Hepatocyte (in vitro differentiated cells): ENCODE measurements at regions not wholly inside any gene's neighbourhood (a gene's known extent, or its start where the extent isn't known, plus 50 kb on each side); places are given as distances from the start of the nearest gene placed in this dataset.
"Not testable (repeated sequence)": the region's sequence is repeated elsewhere in the genome, so short reads cannot be mapped to it uniquely, and the experiment has no call there.

Experiments used
- DNase-seq: peaks from one replicate; pipeline ENCODE4 v3.0.0-alpha.2; 2016; ENCODE audit warnings: low spot score
- H2AFZ ChIP-seq: fragments of 200-600 bp; sonication (generic); 2 replicates; pipeline ENCODE4 v1.6.0; 2016; ENCODE audit warnings: antibody characterized with exemption, mild to moderate bottlenecking
- H3K27ac ChIP-seq: fragments of 200-600 bp; sonication (generic); 2 replicates; pipeline ENCODE4 v1.5.1; 2016; ENCODE audit warnings: mild to moderate bottlenecking
- H3K27me3 ChIP-seq: fragments of 200-600 bp; sonication (generic); 2 replicates; pipeline ENCODE4 v1.6.1; 2016
- H3K36me3 ChIP-seq: fragments of 200-600 bp; sonication (generic); replicated peaks from 2 replicates; pipeline ENCODE4 v1.5.1; 2016; ENCODE audit warnings: low read depth; ENCODE audit not compliant: insufficient read depth
- H3K4me1 ChIP-seq: fragments of 200-600 bp; sonication (generic); 2 replicates; pipeline ENCODE4 v1.5.1; 2016; ENCODE audit warnings: mild to moderate bottlenecking, moderate library complexity; ENCODE audit not compliant: insufficient read depth
- H3K4me2 ChIP-seq: fragments of 200-600 bp; sonication (generic); 2 replicates; pipeline ENCODE4 v1.6.0; 2016
- H3K4me3 ChIP-seq: fragments of 200-600 bp; sonication (generic); 2 replicates; pipeline ENCODE4 v1.5.1; 2016; ENCODE audit warnings: mild to moderate bottlenecking
- H3K79me2 ChIP-seq: fragments of 200-600 bp; sonication (generic); 2 replicates; pipeline ENCODE4 v1.6.0; 2017; ENCODE audit warnings: mild to moderate bottlenecking
- H3K9me2 ChIP-seq: fragments of 200-600 bp; sonication (generic); replicated peaks from 2 replicates; pipeline ENCODE4 v1.6.0; 2017; ENCODE audit warnings: mild to moderate bottlenecking; ENCODE audit not compliant: insufficient read depth
- H3K9me3 ChIP-seq: fragments of 200-600 bp; sonication (generic); 2 replicates; pipeline ENCODE4 v1.5.1; 2016; ENCODE audit warnings: low read depth, mild to moderate bottlenecking
- H4K20me1 ChIP-seq: fragments of 200-600 bp; sonication (generic); 2 replicates; pipeline ENCODE4 v1.6.0; 2016; ENCODE audit warnings: mild to moderate bottlenecking; ENCODE audit not compliant: insufficient read depth, poor library complexity, severe bottlenecking
- EZH2 ChIP-seq: fragments of 200-600 bp; sonication (generic); IDR thresholded peaks from 2 replicates; pipeline ENCODE4 v1.6.1; 2016; ENCODE audit warnings: antibody characterized with exemption, mild to moderate bottlenecking, borderline replicate concordance
- EZH2phosphoT487 ChIP-seq: fragments of 200-600 bp; sonication (generic); IDR thresholded peaks from one replicate; pipeline ENCODE4 v1.6.1; 2018; ENCODE audit warnings: antibody characterized with exemption, mild to moderate bottlenecking, low read depth, moderate library complexity; ENCODE audit not compliant: unreplicated experiment, severe bottlenecking
- WGBS: methylation state at CpG from one replicate; pipeline ENCODE4 v1.1.6; 2016; ENCODE audit warnings: low lambda C conversion rate; ENCODE audit errors: missing lambda C conversion rate; 5-methylcytosine and 5-hydroxymethylcytosine counted together
- TF ChIP-seq, protein P1 (sequence below): fragments of 200-600 bp; sonication (generic); IDR thresholded peaks from 2 replicates; pipeline ENCODE4 v1.5.1; 2016; ENCODE audit warnings: antibody characterized with exemption, mild to moderate bottlenecking; ENCODE audit not compliant: poor library complexity

DNA sequence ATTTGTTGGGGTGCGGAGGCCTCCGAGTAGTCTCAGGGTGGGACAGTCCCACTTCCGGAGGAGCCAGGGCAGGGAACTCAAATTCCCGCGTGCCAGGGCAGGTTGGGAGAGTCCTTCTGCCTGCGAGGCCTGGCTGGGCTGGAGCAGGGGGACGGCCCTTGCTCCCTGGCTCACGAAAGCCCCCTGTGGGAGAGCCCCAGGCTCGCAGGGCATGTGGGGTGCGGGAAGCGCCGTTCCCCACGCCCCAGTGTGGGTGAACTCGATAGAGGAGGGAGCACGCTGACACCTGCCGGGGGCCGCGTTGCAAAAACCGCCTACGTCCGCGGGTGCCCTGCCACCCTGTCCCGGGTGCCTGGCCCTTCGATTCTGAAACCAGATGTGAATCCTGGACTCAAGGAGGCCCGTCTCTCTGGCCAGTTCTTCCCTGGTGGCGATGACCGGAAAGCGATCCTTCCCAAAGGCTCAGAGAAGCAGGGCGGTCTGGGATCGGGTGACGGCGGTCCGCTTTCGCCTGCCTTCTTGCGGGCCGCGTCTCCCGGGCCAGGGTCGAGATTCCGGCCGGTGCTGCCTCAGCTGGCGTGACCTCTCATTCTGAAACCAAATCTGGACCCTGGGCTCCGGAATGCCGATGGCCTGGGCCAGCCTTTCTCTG lies 1846.5 kb upstream of the DEFB115 start:
- no peaks in the 10 kb centered on the region for H3K36me3 ChIP-seq
- WGBS, result 61% methylated on average over 44 of the region's 44 CpGs
- H3K27ac ChIP-seq, result no peak overlapping the region
- no peaks in the 10 kb centered on the region for H4K20me1 ChIP-seq
- H3K9me3 ChIP-seq, result no peaks in the 10 kb centered on the region
- no peaks in the 10 kb centered on the region for H3K9me2 ChIP-seq
- H3K4me1 ChIP-seq, result no peaks in the 10 kb centered on the region
- H3K4me2 ChIP-seq, result no peak overlapping the region
- H3K4me3 ChIP-seq, result no peak overlapping the region
- no peaks in the 10 kb centered on the region for H3K79me2 ChIP-seq
- TF ChIP-seq, protein P1, sequence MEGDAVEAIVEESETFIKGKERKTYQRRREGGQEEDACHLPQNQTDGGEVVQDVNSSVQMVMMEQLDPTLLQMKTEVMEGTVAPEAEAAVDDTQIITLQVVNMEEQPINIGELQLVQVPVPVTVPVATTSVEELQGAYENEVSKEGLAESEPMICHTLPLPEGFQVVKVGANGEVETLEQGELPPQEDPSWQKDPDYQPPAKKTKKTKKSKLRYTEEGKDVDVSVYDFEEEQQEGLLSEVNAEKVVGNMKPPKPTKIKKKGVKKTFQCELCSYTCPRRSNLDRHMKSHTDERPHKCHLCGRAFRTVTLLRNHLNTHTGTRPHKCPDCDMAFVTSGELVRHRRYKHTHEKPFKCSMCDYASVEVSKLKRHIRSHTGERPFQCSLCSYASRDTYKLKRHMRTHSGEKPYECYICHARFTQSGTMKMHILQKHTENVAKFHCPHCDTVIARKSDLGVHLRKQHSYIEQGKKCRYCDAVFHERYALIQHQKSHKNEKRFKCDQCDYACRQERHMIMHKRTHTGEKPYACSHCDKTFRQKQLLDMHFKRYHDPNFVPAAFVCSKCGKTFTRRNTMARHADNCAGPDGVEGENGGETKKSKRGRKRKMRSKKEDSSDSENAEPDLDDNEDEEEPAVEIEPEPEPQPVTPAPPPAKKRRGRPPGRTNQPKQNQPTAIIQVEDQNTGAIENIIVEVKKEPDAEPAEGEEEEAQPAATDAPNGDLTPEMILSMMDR, result no peak
- TF ChIP-seq EZH2 (no peak), EZH2phosphoT487 (no peak)
- no peaks in the 10 kb centered on the region for H3K27me3 ChIP-seq
- no peak for DNase-seq
- no peak overlapping the region for H2AFZ ChIP-seq

DNA sequence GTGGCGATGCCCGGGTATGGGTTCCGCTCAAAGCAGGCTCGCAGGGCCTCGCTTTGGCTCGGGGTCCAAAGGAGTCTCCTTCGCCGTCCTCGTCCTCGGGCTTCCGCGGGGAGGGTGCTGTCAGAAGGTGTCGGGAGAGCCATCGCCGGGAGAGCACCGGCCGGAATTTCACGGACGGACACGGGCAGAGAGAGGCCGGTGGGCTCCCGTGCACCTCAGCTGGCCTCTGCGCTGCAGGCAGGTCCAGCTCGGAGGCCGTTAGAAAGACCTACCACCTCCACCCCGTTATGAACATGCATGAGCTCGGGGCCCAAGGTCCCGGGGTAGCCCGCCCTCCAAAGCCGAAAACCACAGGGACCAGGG lies 1846.0 kb upstream of the DEFB115 start:
- H3K4me2 ChIP-seq, H3K27ac ChIP-seq, H3K36me3 ChIP-seq, H4K20me1 ChIP-seq, H3K9me3 ChIP-seq, H3K4me1 ChIP-seq, H3K4me3 ChIP-seq, H3K79me2 ChIP-seq, H3K9me2 ChIP-seq, H2AFZ ChIP-seq, H3K27me3 ChIP-seq: not testable (repeated sequence)
- WGBS, result 62% methylated on average over 29 of the region's 30 CpGs
- DNase-seq, result peak; percentile 13

- H3K9me2 ChIP-seq, result no peaks in the 10 kb centered on the region
- no peaks in the 10 kb centered on the region for H3K36me3 ChIP-seq
- no peak for DNase-seq
- no peaks in the 10 kb centered on the region for H4K20me1 ChIP-seq
- H3K4me3 ChIP-seq, result no peak overlapping the region
- H3K4me1 ChIP-seq, result no peaks in the 10 kb centered on the region
- TF ChIP-seq EZH2, result no peak
- no peak for TF ChIP-seq EZH2phosphoT487
- TF ChIP-seq, protein P1, result no peak
- no peaks in the 10 kb centered on the region for H3K27me3 ChIP-seq
- no peaks in the 10 kb centered on the region for H3K79me2 ChIP-seq
- no peak overlapping the region for H3K27ac ChIP-seq
- H2AFZ ChIP-seq, result no peak overlapping the region
- H3K4me2 ChIP-seq, result no peak overlapping the region
- no peaks in the 10 kb centered on the region for H3K9me3 ChIP-seq
Measured at GRCh38 chr20:29419378-29419777, 1838.1 kb upstream of the DEFB115 start.

GRCh38 chr20:29427201-29428060 lies 1830.0 kb upstream of the DEFB115 start:
- Histone ChIP-seq H3K4me3 (no peak overlapping the region), H3K9me2 (no peaks in the 10 kb centered on the region), H3K4me2 (no peak overlapping the region)

More at GRCh38 chr20:29427201-29428060, 1830.0 kb upstream of the DEFB115 start:
- no peak for DNase-seq
- H3K9me3 ChIP-seq, result no peaks in the 10 kb centered on the region
- H3K4me1 ChIP-seq, result no peaks in the 10 kb centered on the region
- H2AFZ ChIP-seq, result no peak overlapping the region
- H3K36me3 ChIP-seq, result no peaks in the 10 kb centered on the region
- no peaks in the 10 kb centered on the region for H4K20me1 ChIP-seq
- TF ChIP-seq EZH2 (no peak), EZH2phosphoT487 (no peak)
- TF ChIP-seq, protein P1, result no peak
- no peaks in the 10 kb centered on the region for H3K79me2 ChIP-seq
- no peaks in the 10 kb centered on the region for H3K27me3 ChIP-seq
- WGBS, result 98% methylated on average over 16 of the region's 38 CpGs
- H3K27ac ChIP-seq, result no peak overlapping the region
